ENCODE measurements at regions not wholly inside any gene's neighbourhood (a gene's known extent, or its start where the extent isn't known, plus 50 kb on each side); places are given as distances from the start of the nearest gene placed in this dataset.

GRCh38 chr6:147752689-147753403, 244.4 kb downstream of the SAMD5 start:
- no peak for TF ChIP-seq CTCF (IDR thresholded peaks at IDR 0.05)
- Mint-ChIP-seq H3K36me3 (ENCODE audit: unreplicated experiment) (peaks cover 4% of the 10 kb centered on the region), H3K4me3 (ENCODE audit: unreplicated experiment) (peak overlapping the region; percentile 44), H3K4me1 (ENCODE audit: unreplicated experiment) (peaks cover 19% of the 10 kb centered on the region), H3K27me3 (ENCODE audit: unreplicated experiment) (no peaks in the 10 kb centered on the region), H3K9me3 (ENCODE audit: unreplicated experiment) (peaks cover 7% of the 10 kb centered on the region), H3K27ac (ENCODE audit: unreplicated experiment) (peak overlapping the region; percentile 80)
- DNase-seq (ENCODE audit: extremely low spot score, unreplicated experiment), result no peak

GRCh38 chr6:147755999-147756398, 247.5 kb downstream of the SAMD5 start:
- TF ChIP-seq CTCF (IDR thresholded peaks at IDR 0.05), result no peak
- H3K4me3 Mint-ChIP-seq (ENCODE audit: unreplicated experiment), result no peak overlapping the region
- H3K9me3 Mint-ChIP-seq (ENCODE audit: unreplicated experiment), result peaks cover 7% of the 10 kb centered on the region
- H3K4me1 Mint-ChIP-seq (ENCODE audit: unreplicated experiment), result peaks cover 19% of the 10 kb centered on the region
- peaks cover 4% of the 10 kb centered on the region for H3K36me3 Mint-ChIP-seq (ENCODE audit: unreplicated experiment)
- no peaks in the 10 kb centered on the region for H3K27me3 Mint-ChIP-seq (ENCODE audit: unreplicated experiment)
- no peak overlapping the region for H3K27ac Mint-ChIP-seq (ENCODE audit: unreplicated experiment)
- no peak for DNase-seq (ENCODE audit: extremely low spot score, unreplicated experiment)

- TF ChIP-seq CTCF (IDR thresholded peaks at IDR 0.05), result no peak
- Mint-ChIP-seq H3K36me3 (ENCODE audit: unreplicated experiment) (peaks cover 4% of the 10 kb centered on the region), H3K9me3 (ENCODE audit: unreplicated experiment) (peaks cover 7% of the 10 kb centered on the region), H3K4me1 (ENCODE audit: unreplicated experiment) (peaks cover 19% of the 10 kb centered on the region), H3K4me3 (ENCODE audit: unreplicated experiment) (no peak overlapping the region), H3K27me3 (ENCODE audit: unreplicated experiment) (no peaks in the 10 kb centered on the region), H3K27ac (ENCODE audit: unreplicated experiment) (no peak overlapping the region)
- no peak for DNase-seq (ENCODE audit: extremely low spot score, unreplicated experiment)
Observed at GRCh38 chr6:147756891-147757290, 248.4 kb downstream of the SAMD5 start.

- H3K36me3 Mint-ChIP-seq (ENCODE audit: unreplicated experiment), result peaks cover 4% of the 10 kb centered on the region
- peaks cover 7% of the 10 kb centered on the region for H3K9me3 Mint-ChIP-seq (ENCODE audit: unreplicated experiment)
Observed at GRCh38 chr6:147757291-147757690, 248.8 kb downstream of the SAMD5 start.

More at GRCh38 chr6:147757291-147757690, 248.8 kb downstream of the SAMD5 start:
- no peaks in the 10 kb centered on the region for H3K27me3 Mint-ChIP-seq (ENCODE audit: unreplicated experiment)
- DNase-seq (ENCODE audit: extremely low spot score, unreplicated experiment), result no peak
- H3K27ac Mint-ChIP-seq (ENCODE audit: unreplicated experiment), result no peak overlapping the region
- no peak overlapping the region for H3K4me3 Mint-ChIP-seq (ENCODE audit: unreplicated experiment)
- TF ChIP-seq CTCF (IDR thresholded peaks at IDR 0.05), result no peak
- H3K4me1 Mint-ChIP-seq (ENCODE audit: unreplicated experiment), result peaks cover 17% of the 10 kb centered on the region

All from osteocyte (in vitro differentiated cells).